GM12874 (cell line): ENCODE measurements at regions not wholly inside any gene's neighbourhood (a gene's known extent, or its start where the extent isn't known, plus 50 kb on each side); places are given as distances from the start of the nearest gene placed in this dataset.

Experiments used
- CTCF ChIP-seq: IDR thresholded peaks from 2 replicates; pipeline ENCODE4 v1.5.1; 2011; ENCODE audit warnings: low read depth, mild to moderate bottlenecking, control low read depth, low read length, moderate library complexity; ENCODE audit not compliant: insufficient read depth

DNA sequence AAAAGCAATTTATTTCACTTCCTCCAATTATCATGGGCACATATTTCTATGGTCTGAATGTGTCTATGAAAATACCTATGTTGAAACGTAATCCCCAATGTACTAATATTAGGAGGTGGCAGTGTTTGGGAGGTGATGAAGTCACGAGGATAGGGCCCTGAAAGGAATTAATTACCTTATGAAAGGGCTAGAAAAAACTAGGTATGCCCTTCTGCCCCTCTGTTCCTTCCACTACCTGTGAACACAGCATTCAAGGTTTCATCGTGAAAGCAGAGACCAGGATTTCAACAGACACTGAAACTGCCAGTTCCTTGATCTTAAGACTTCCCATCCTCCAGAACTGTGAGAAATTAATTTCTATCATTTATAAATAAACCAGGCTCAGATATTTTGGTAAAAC, 1037.1 kb upstream of the C9orf72 start:
- no peak for TF ChIP-seq CTCF

GRCh38 chr9:28616310-28616709, 1043.0 kb upstream of the C9orf72 start:
- TF ChIP-seq CTCF = no peak

DNA sequence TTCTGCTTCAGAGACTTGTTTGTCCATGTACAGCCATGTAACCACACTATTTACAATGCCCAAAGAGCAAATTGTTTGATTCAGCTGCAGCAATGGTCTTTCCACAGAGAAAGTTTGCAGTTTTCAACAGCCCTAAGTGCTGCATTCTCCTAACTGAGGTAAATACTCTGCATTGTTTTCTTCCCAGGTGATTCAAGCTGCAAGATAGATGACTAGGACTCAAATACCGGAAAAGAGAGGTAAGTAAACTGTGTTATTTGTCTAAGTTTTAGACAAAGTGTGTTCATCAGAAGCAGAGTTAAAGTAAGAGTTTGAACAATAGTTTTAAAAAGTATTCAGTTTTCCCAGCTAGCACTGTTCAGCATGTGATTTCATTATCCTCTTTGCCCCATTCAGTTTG, 1046.7 kb upstream of the C9orf72 start:
- TF ChIP-seq CTCF = no peak

- TF ChIP-seq CTCF = no peak
These were observed 1047.4 kb upstream of the C9orf72 start for GRCh38 chr9:28620661-28621060.

GRCh38 chr9:28624771-28625170, 1051.5 kb upstream of the C9orf72 start:
- TF ChIP-seq CTCF = no peak

DNA sequence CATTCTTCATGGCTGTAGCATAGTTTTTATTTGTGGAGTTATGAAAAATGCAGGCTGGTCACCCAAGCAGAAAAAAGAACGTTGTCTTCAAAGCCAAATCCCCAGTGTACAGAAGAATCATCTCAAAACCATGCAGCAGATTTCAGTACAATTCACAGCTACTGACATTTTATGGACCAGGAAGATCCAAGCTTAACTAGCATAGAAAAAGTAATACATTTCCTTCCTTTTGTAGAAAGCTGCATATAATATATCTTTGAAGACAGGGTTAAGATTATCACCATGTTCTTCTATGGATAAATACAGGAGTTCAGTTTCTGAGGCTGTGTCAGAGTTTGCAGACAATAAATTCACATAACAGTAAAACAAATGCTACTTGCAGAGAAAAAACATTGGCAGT, 1054.8 kb upstream of the C9orf72 start:
- no peak for TF ChIP-seq CTCF

GRCh38 chr9:28648723-28649122, 1075.4 kb upstream of the C9orf72 start:
- 0 out of 2 replicates have a peak, but pooled peaks have one; percentile 12 for TF ChIP-seq CTCF

- no peak for TF ChIP-seq CTCF
These were observed 1077.0 kb upstream of the C9orf72 start for GRCh38 chr9:28650327-28650726.
